HCT116 (cell line): ENCODE measurements at regions not wholly inside any gene's neighbourhood (a gene's known extent, or its start where the extent isn't known, plus 50 kb on each side); places are given as distances from the start of the nearest gene placed in this dataset.

Experiments used
- ATAC-seq: fragments of 200-7000 bp; cut with Tn5 transposase; 2 replicates; pipeline ENCODE4 v1.9.1; 2020; ENCODE audit warnings: mild to moderate bottlenecking, moderate library complexity
- BruUV-seq: library from RNA; stranded (reverse); fragments of 400-500 nt; replicated peaks from 2 replicates; lab custom pipeline; 2021; lab: Mats Ljungman, UMichigan
- CTCF ChIA-PET: fragments of 300-600 bp; sonication (Branson Sonifier 250); formaldehyde crosslinking; loops from one replicate; lab custom pipeline; 2021; ENCODE audit warnings: antibody characterized with exemption; lab: Charles Lee
- POLR2A ChIA-PET: fragments of 300-600, 350-600 bp; sonication (Branson Sonifier 250); formaldehyde crosslinking; loops from one replicate; lab custom pipeline; 2021; ENCODE audit warnings: antibody characterized with exemption; lab: Charles Lee
- RAD21 ChIA-PET, 2 experiments: fragments of 300-600 bp; sonication (Branson Sonifier 250); formaldehyde crosslinking; loops; one replicate each; lab custom pipeline; 2023; ENCODE audit warnings: low total read pairs in 2 of 2; ENCODE audit not compliant: uncharacterized antibody in 2 of 2, unreplicated experiment in 2 of 2, low non-redundant PET in 1 of 2; lab: Charles Lee
- DNase-seq: peaks from one replicate; pipeline ENCODE4 v3.0.0-alpha.2; 2010; ENCODE audit warnings: low read depth, low spot score
- H2AFZ ChIP-seq: fragments of 200-600 bp; shearing (Covaris generic), sonication (generic); 2 replicates; pipeline ENCODE4 v1.6.1; 2017; ENCODE audit warnings: low read depth, mixed run types, mixed read lengths, antibody characterized with exemption, low read length; ENCODE audit not compliant: poor library complexity, severe bottlenecking
- H3K27ac ChIP-seq: 2 replicates; pipeline ENCODE4 v1.5.1; 2012; ENCODE audit warnings: low read depth, low read length
- H3K27me3 ChIP-seq: fragments of 200-600 bp; sonication (generic); 2 replicates; pipeline ENCODE4 v1.6.1; 2016; ENCODE audit warnings: mixed run types, low read length, mixed read lengths; ENCODE audit not compliant: insufficient read depth
- H3K36me3 ChIP-seq, 2 experiments: fragments of 200-500 bp in 1 of 2; fragments of 200-600 bp in 1 of 2; sonication (Bioruptor generic) in 1 of 2; sonication (generic) in 1 of 2; 2 replicates each; pipeline versions ENCODE4 v1.5.1 to v1.6.1; 2014 to 2016; ENCODE audit warnings: low read length in 2 of 2, inconsistent platforms in 1 of 2, mixed read lengths in 1 of 2, mixed run types in 1 of 2; ENCODE audit not compliant: insufficient read depth in 2 of 2, control insufficient read depth in 1 of 2
- H3K4me1 ChIP-seq, 2 experiments: fragments of 200-600 bp in 1 of 2; sonication (generic) in 1 of 2; 2 replicates each; pipeline versions ENCODE4 v1.5.1 to v1.6.1; 2012 to 2017; ENCODE audit warnings: low read length in 2 of 2, inconsistent platforms in 1 of 2, mild to moderate bottlenecking in 1 of 2, mixed read lengths in 1 of 2, mixed run types in 1 of 2, moderate library complexity in 1 of 2; ENCODE audit not compliant: insufficient read depth in 2 of 2, control insufficient read depth in 1 of 2
- H3K4me2 ChIP-seq: fragments of 200-600 bp; sonication (generic); 2 replicates; pipeline ENCODE4 v1.6.1; 2017; ENCODE audit warnings: mixed run types, low read length, mixed read lengths
- H3K4me3 ChIP-seq, 2 experiments: fragments of 200-600 bp in 1 of 2; sonication (generic) in 1 of 2; replicated peaks in 1 of 2; 2 replicates each; pipeline ENCODE4 v1.5.1; 2011 to 2016; ENCODE audit warnings: low read length in 2 of 2, control low read depth in 1 of 2, low read depth in 1 of 2, mild to moderate bottlenecking in 1 of 2, mixed read lengths in 1 of 2, mixed run types in 1 of 2
- H3K79me2 ChIP-seq: fragments of 200-600 bp; sonication (generic); 2 replicates; pipeline ENCODE4 v1.6.1; 2017; ENCODE audit warnings: mild to moderate bottlenecking, mixed run types, low read length, moderate library complexity, mixed read lengths; ENCODE audit not compliant: insufficient read depth
- H3K9ac ChIP-seq: fragments of 200-600 bp; sonication (generic); 2 replicates; pipeline ENCODE4 v1.6.1; 2016; ENCODE audit warnings: low read length, mixed read lengths
- H3K9me2 ChIP-seq: fragments of 200-600 bp; sonication (generic), shearing (Covaris generic); 2 replicates; pipeline ENCODE4 v1.6.1; 2017; ENCODE audit warnings: mixed run types, mild to moderate bottlenecking, moderate library complexity; ENCODE audit not compliant: insufficient read depth
- H3K9me3 ChIP-seq, 2 experiments: fragments of 200-500 bp in 1 of 2; fragments of 200-600 bp in 1 of 2; sonication (Bioruptor generic) in 1 of 2; sonication (generic) in 1 of 2; 2 replicates each; pipeline ENCODE4 v1.6.1; 2014 to 2017; ENCODE audit warnings: low read length in 2 of 2, mixed read lengths in 2 of 2, inconsistent platforms in 1 of 2, low read depth in 1 of 2, mild to moderate bottlenecking in 1 of 2, mixed run types in 1 of 2, moderate library complexity in 1 of 2; ENCODE audit not compliant: control insufficient read depth in 1 of 2, insufficient read depth in 1 of 2
- H4K20me1 ChIP-seq: fragments of 200-600 bp; sonication (generic), shearing (Covaris generic); 2 replicates; pipeline ENCODE4 v1.6.1; 2017; ENCODE audit warnings: mixed run types, mild to moderate bottlenecking, moderate library complexity; ENCODE audit not compliant: insufficient read depth
- ATF3 ChIP-seq: IDR thresholded peaks from 2 replicates; pipeline ENCODE4 v1.6.1; 2012
- CBX3 ChIP-seq: IDR thresholded peaks from 2 replicates; pipeline ENCODE4 v1.6.1; 2012; ENCODE audit warnings: low read depth
- CEBPB ChIP-seq: IDR thresholded peaks from 2 replicates; pipeline ENCODE4 v1.6.1; 2012; ENCODE audit warnings: low read depth
- ELF1 ChIP-seq: IDR thresholded peaks from 2 replicates; pipeline ENCODE4 v1.6.1; 2012; ENCODE audit warnings: low read depth, borderline replicate concordance
- EZH2 ChIP-seq: fragments of 200-600 bp; sonication (generic); IDR thresholded peaks from 2 replicates; pipeline ENCODE4 v1.6.1; 2017; ENCODE audit warnings: antibody characterized with exemption, mixed run types
- EZH2phosphoT487 ChIP-seq: fragments of 200-600 bp; IDR thresholded peaks from 2 replicates; pipeline ENCODE4 v1.6.1; 2018; ENCODE audit warnings: antibody characterized with exemption, borderline replicate concordance
- JUND ChIP-seq: IDR thresholded peaks from 2 replicates; pipeline ENCODE4 v1.6.1; 2012
- POLR2A ChIP-seq: IDR thresholded peaks from 2 replicates; pipeline ENCODE4 v1.7.0; 2011; ENCODE audit warnings: borderline replicate concordance; ENCODE audit not compliant: insufficient read depth, insufficient read length; ENCODE audit errors: extremely low read depth
- POLR2AphosphoS5 ChIP-seq: IDR thresholded peaks from 2 replicates; pipeline ENCODE4 v1.6.1; 2011; ENCODE audit warnings: mild to moderate bottlenecking, low read depth, low read length, moderate library complexity
- RAD21 ChIP-seq: IDR thresholded peaks from 2 replicates; pipeline ENCODE4 v1.6.1; 2012; ENCODE audit warnings: low read depth, mild to moderate bottlenecking
- REST ChIP-seq: IDR thresholded peaks from 2 replicates; pipeline ENCODE4 v1.6.1; 2012; ENCODE audit warnings: low read depth
- SP1 ChIP-seq: IDR thresholded peaks from 2 replicates; pipeline ENCODE4 v1.6.1; 2012; ENCODE audit warnings: low read depth
- TCF7L2 ChIP-seq: IDR thresholded peaks from 2 replicates; pipeline ENCODE4 v1.7.0; 2011; ENCODE audit warnings: borderline replicate concordance, inconsistent platforms; ENCODE audit not compliant: insufficient read depth, insufficient read length; ENCODE audit errors: extremely low read depth
- ZFX ChIP-seq: fragments of 450-650 bp; IDR thresholded peaks from 2 replicates; pipeline ENCODE4 v1.6.1; 2017
- intact Hi-C: fragments of 100-400 bp; cut with micrococcal nuclease; formaldehyde crosslinking; loops from 2 replicates; pipeline ENCODE4 v1.10.0; 2022

GRCh38 chr5:30574761-30575160, 618.7 kb upstream of the CDH6 start:
- no peaks in the 10 kb centered on the region for H3K4me1 ChIP-seq
- no peak overlapping the region for H3K9ac ChIP-seq
- H3K9me2 ChIP-seq = no peaks in the 10 kb centered on the region
- no TSS peak for BruUV-seq
- TF ChIP-seq ATF3 (no peak), EZH2phosphoT487 (no peak), CEBPB (no peak), POLR2AphosphoS5 (no peak), REST (no peak)
- H3K4me3 ChIP-seq = no peak overlapping the region
- no peaks in the 10 kb centered on the region for H3K79me2 ChIP-seq
- ATAC-seq (no peak), DNase-seq (no peak)
- ChIA-PET CTCF (no interaction called here), RAD21 (no interaction called here), POLR2A (no interaction called here)
- H4K20me1 ChIP-seq = no peaks in the 10 kb centered on the region
- no peaks in the 10 kb centered on the region for H3K27me3 ChIP-seq
- no peak overlapping the region for H3K4me2 ChIP-seq
- peaks cover 5 to 28% of the 10 kb centered on the region in 2 experiments; a peak in 2 of 4 replicates for H3K9me3 ChIP-seq
- intact Hi-C loops = no loop called here
- H3K27ac ChIP-seq = no peak overlapping the region
- H2AFZ ChIP-seq = no peak overlapping the region
- no peaks in the 10 kb centered on the region for H3K36me3 ChIP-seq

GRCh38 chr5:30572279-30572678, 621.2 kb upstream of the CDH6 start:
- Histone ChIP-seq H3K27ac (no peak overlapping the region), H3K4me1 (no peaks in the 10 kb centered on the region), H3K36me3 (no peaks in the 10 kb centered on the region), H2AFZ (no peak overlapping the region), H3K4me3 (no peak overlapping the region), H3K4me2 (no peak overlapping the region), H3K9ac (no peak overlapping the region), H3K79me2 (no peaks in the 10 kb centered on the region), H3K27me3 (no peaks in the 10 kb centered on the region), H3K9me2 (no peaks in the 10 kb centered on the region), H4K20me1 (no peaks in the 10 kb centered on the region), H3K9me3 (peaks cover 9 to 25% of the 10 kb centered on the region in 2 experiments; a peak in 2 of 4 replicates)
- no peak for DNase-seq
- intact Hi-C loops = no loop called here
- POLR2A ChIA-PET = no interaction called here
- RAD21 ChIA-PET = no interaction called here
- BruUV-seq = no TSS peak
- CTCF ChIA-PET = no interaction called here
- ATAC-seq = no peak
- TF ChIP-seq RAD21 (no peak), REST (no peak), POLR2A (no peak), ZFX (no peak), POLR2AphosphoS5 (no peak), EZH2 (no peak), SP1 (no peak), CBX3 (no peak), JUND (no peak), ELF1 (no peak), ATF3 (no peak), TCF7L2 (no peak), CEBPB (no peak)
